ENCODE measurements at regions not wholly inside any gene's neighbourhood (a gene's known extent, or its start where the extent isn't known, plus 50 kb on each side); places are given as distances from the start of the nearest gene placed in this dataset.
"Not testable (repeated sequence)": the region's sequence is repeated elsewhere in the genome, so short reads cannot be mapped to it uniquely, and the experiment has no call there.

GRCh38 chr4:104330125-104330905 lies 164.4 kb downstream of the CXXC4 start:
- DNase-seq (ENCODE audit: low read depth, low spot score) = no peak

- DNase-seq (ENCODE audit: low read depth, low spot score) = not testable (repeated sequence)
Observed at GRCh38 chr4:104326991-104327694, 167.6 kb downstream of the CXXC4 start.

- no peak for DNase-seq (ENCODE audit: low read depth, low spot score)
Observed at GRCh38 chr4:104302731-104303130, 192.0 kb downstream of the CXXC4 start.

GRCh38 chr4:104294811-104295210 lies 199.9 kb downstream of the CXXC4 start:
- no peak for DNase-seq (ENCODE audit: low read depth, low spot score)

- DNase-seq (ENCODE audit: low read depth, low spot score) = no peak
Observed at GRCh38 chr4:104286867-104287266, 207.8 kb downstream of the CXXC4 start.

GRCh38 chr4:104283303-104283702 lies 211.4 kb downstream of the CXXC4 start:
- no peak for DNase-seq (ENCODE audit: low read depth, low spot score)

- DNase-seq (ENCODE audit: low read depth, low spot score) = no peak
Observed at GRCh38 chr4:104279744-104280143, 214.9 kb downstream of the CXXC4 start.

- DNase-seq (ENCODE audit: low read depth, low spot score) = no peak
Observed at GRCh38 chr4:104272966-104273365, 221.7 kb downstream of the CXXC4 start.

- not testable (repeated sequence) for DNase-seq (ENCODE audit: low read depth, low spot score)
Observed at GRCh38 chr4:104269603-104270002, 225.1 kb downstream of the CXXC4 start.

- DNase-seq (ENCODE audit: low read depth, low spot score) = no peak
Observed at GRCh38 chr4:104263100-104263499, 231.6 kb downstream of the CXXC4 start.

GRCh38 chr4:104262678-104263077 lies 232.0 kb downstream of the CXXC4 start:
- no peak for DNase-seq (ENCODE audit: low read depth, low spot score)

GRCh38 chr4:104248726-104249125 lies 246.0 kb downstream of the CXXC4 start:
- no peak for DNase-seq (ENCODE audit: low read depth, low spot score)

- DNase-seq (ENCODE audit: low read depth, low spot score) = no peak
Observed at GRCh38 chr4:104235967-104236366, 258.7 kb downstream of the CXXC4 start.

GRCh38 chr4:104217526-104217925 lies 277.2 kb downstream of the CXXC4 start:
- DNase-seq (ENCODE audit: low read depth, low spot score) = no peak

GRCh38 chr4:104211657-104212056 lies 283.0 kb downstream of the CXXC4 start:
- DNase-seq (ENCODE audit: low read depth, low spot score) = no peak

- no peak for DNase-seq (ENCODE audit: low read depth, low spot score)
Observed at GRCh38 chr4:104210420-104210819, 284.3 kb downstream of the CXXC4 start.

- DNase-seq (ENCODE audit: low read depth, low spot score) = no peak
Observed at GRCh38 chr4:104206784-104207183, 287.9 kb downstream of the CXXC4 start.

- no peak for DNase-seq (ENCODE audit: low read depth, low spot score)
Observed at GRCh38 chr4:104205116-104205515, 289.6 kb downstream of the CXXC4 start.

GRCh38 chr4:104188301-104188700 lies 306.4 kb downstream of the CXXC4 start:
- no peak for DNase-seq (ENCODE audit: low read depth, low spot score)

- DNase-seq (ENCODE audit: low read depth, low spot score) = no peak
Observed at GRCh38 chr4:104169437-104169836, 325.3 kb downstream of the CXXC4 start.

- no peak for DNase-seq (ENCODE audit: low read depth, low spot score)
Observed at GRCh38 chr4:104166749-104167148, 327.9 kb downstream of the CXXC4 start.

- DNase-seq (ENCODE audit: low read depth, low spot score) = no peak
Observed at GRCh38 chr4:104163820-104164219, 330.9 kb downstream of the CXXC4 start.

GRCh38 chr4:104146048-104146447 lies 348.6 kb downstream of the CXXC4 start:
- DNase-seq (ENCODE audit: low read depth, low spot score) = no peak

Data from smooth muscle cell of the brain vasculature (primary cell).